A204.1 (cell line): ENCODE measurements at regions not wholly inside any gene's neighbourhood (a gene's known extent, or its start where the extent isn't known, plus 50 kb on each side); places are given as distances from the start of the nearest gene placed in this dataset.

ENCODE experiments used
- FAIRE-seq: peaks from 2 replicates; lab custom pipeline; 2012; peaks lifted over from hg19 to GRCh38; lab: Jason Lieb, UNC

- FAIRE-seq, result no peak
Measured at GRCh38 chr2:16048466-16048865, 108.1 kb downstream of the MYCN start.

- FAIRE-seq, result no peak
Measured at GRCh38 chr2:16047701-16048100, 107.4 kb downstream of the MYCN start.

GRCh38 chr2:16046649-16047048 is 106.3 kb downstream of the MYCN start:
- no peak for FAIRE-seq

GRCh38 chr2:16045653-16046352 is 105.5 kb downstream of the MYCN start:
- FAIRE-seq, result no peak

GRCh38 chr2:16044946-16045456 is 104.7 kb downstream of the MYCN start:
- FAIRE-seq, result no peak

- no peak for FAIRE-seq
Measured at GRCh38 chr2:16043627-16044026, 103.3 kb downstream of the MYCN start.

- FAIRE-seq, result no peak
Measured at GRCh38 chr2:16043192-16043591, 102.8 kb downstream of the MYCN start.

- no peak for FAIRE-seq
Measured at GRCh38 chr2:16042201-16042700, 101.9 kb downstream of the MYCN start.

GRCh38 chr2:16040271-16041010 is 100.1 kb downstream of the MYCN start:
- no peak for FAIRE-seq

GRCh38 chr2:16039823-16040222 is 99.5 kb downstream of the MYCN start:
- FAIRE-seq, result no peak

- no peak for FAIRE-seq
Measured at GRCh38 chr2:16039055-16039454, 98.7 kb downstream of the MYCN start.

- FAIRE-seq, result no peak
Measured at GRCh38 chr2:16038621-16039020, 98.3 kb downstream of the MYCN start.

GRCh38 chr2:16037808-16038457 is 97.6 kb downstream of the MYCN start:
- no peak for FAIRE-seq

- FAIRE-seq, result no peak
Measured at GRCh38 chr2:16036951-16037350, 96.6 kb downstream of the MYCN start.

GRCh38 chr2:16035747-16036745 is 95.7 kb downstream of the MYCN start:
- FAIRE-seq, result no peak

GRCh38 chr2:16034975-16035746 is 94.8 kb downstream of the MYCN start:
- FAIRE-seq, result no peak

- no peak for FAIRE-seq
Measured at GRCh38 chr2:16034151-16034974, 94.0 kb downstream of the MYCN start.

- no peak for FAIRE-seq
Measured at GRCh38 chr2:16033032-16033293, 92.6 kb downstream of the MYCN start.

GRCh38 chr2:16032282-16033031 is 92.1 kb downstream of the MYCN start:
- FAIRE-seq, result no peak

- FAIRE-seq, result no peak
Measured at GRCh38 chr2:16031848-16032159, 91.5 kb downstream of the MYCN start.
